Muscle layer of duodenum (tissue), 2 donors: ENCODE measurements at regions not wholly inside any gene's neighbourhood (a gene's known extent, or its start where the extent isn't known, plus 50 kb on each side); places are given as distances from the start of the nearest gene placed in this dataset.
"Not testable (repeated sequence)": the region's sequence is repeated elsewhere in the genome, so short reads cannot be mapped to it uniquely, and the experiment has no call there.

Experiments used
- H3K27ac ChIP-seq: one replicate; pipeline ENCODE4 v1.7.0; 2013; ENCODE audit warnings: mild to moderate bottlenecking, low read length
- H3K27me3 ChIP-seq: one replicate; pipeline ENCODE4 v1.7.0; 2013; ENCODE audit warnings: low read depth, mild to moderate bottlenecking, control low read depth, low read length
- H3K36me3 ChIP-seq, 2 donors: one replicate each; pipeline ENCODE4 v1.7.0; 2013; ENCODE audit warnings: low read length in 2 of 2, control low read depth in 1 of 2, mild to moderate bottlenecking in 1 of 2; ENCODE audit not compliant: insufficient read depth in 2 of 2, control insufficient read depth in 1 of 2
- H3K4me1 ChIP-seq, 2 donors: one replicate each; pipeline ENCODE4 v1.7.0; 2013; ENCODE audit warnings: low read length in 2 of 2, mild to moderate bottlenecking in 2 of 2, control low read depth in 1 of 2, moderate library complexity in 1 of 2; ENCODE audit not compliant: insufficient read depth in 2 of 2, control insufficient read depth in 1 of 2
- H3K4me3 ChIP-seq, 2 donors: one replicate each; pipeline ENCODE4 v1.7.0; 2013; ENCODE audit warnings: low read length in 2 of 2, low read depth in 1 of 2, mild to moderate bottlenecking in 1 of 2
- H3K9me3 ChIP-seq, 2 donors: one replicate each; pipeline ENCODE4 v1.7.0; 2013; ENCODE audit warnings: low read length in 2 of 2, control low read depth in 1 of 2, mild to moderate bottlenecking in 1 of 2; ENCODE audit not compliant: control insufficient read depth in 1 of 2
- donor health status: healthy.

DNA sequence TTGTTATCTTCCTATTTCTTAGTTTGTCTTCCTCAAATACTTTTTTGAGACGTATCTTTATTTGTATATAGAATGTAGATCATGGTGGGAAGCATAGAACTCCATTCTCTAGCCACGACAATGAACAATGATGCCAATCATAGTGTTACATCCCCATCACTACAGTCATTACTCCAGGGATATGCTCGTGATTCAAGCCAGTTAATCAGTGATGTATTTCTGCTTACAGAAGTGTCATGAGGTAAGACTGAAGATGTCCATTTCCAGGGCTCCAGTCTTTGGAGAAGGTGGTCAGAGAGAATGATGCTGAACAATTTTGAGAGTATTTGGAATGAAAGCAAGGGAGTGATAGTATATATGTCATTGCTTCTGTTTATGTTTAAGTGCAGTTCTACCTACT, 777.2 kb upstream of the TMEFF2 start:
- Histone ChIP-seq H3K27ac (no peak overlapping the region), H3K4me3 (no peak overlapping the region), H3K9me3 (no peaks in the 10 kb centered on the region), H3K27me3 (no peaks in the 10 kb centered on the region), H3K36me3 (no peaks in the 10 kb centered on the region), H3K4me1 (no peaks in the 10 kb centered on the region)

DNA sequence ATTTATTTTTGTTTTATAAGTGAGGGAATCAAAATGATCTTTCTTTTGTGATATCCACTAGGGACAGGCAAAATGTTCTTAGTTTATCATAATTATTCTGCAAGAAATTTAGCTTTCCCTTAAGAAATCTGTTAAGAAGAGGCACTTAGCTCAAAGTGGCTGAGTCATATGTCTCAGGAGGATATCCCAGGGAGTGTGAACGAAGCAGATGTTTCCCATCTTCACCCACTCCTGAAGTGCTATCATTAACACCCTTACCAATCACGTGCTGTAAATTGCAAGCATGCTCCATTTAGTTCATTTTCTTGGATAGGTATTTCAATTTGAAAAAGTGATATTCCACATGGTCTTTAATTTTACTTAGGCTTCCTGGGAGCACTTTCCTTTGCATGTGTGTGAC, 774.3 kb upstream of the TMEFF2 start:
- H3K4me1 ChIP-seq, result no peaks in the 10 kb centered on the region
- H3K9me3 ChIP-seq, result no peaks in the 10 kb centered on the region
- no peak overlapping the region for H3K27ac ChIP-seq
- H3K27me3 ChIP-seq, result no peaks in the 10 kb centered on the region
- H3K36me3 ChIP-seq, result no peaks in the 10 kb centered on the region
- H3K4me3 ChIP-seq, result no peak overlapping the region

DNA sequence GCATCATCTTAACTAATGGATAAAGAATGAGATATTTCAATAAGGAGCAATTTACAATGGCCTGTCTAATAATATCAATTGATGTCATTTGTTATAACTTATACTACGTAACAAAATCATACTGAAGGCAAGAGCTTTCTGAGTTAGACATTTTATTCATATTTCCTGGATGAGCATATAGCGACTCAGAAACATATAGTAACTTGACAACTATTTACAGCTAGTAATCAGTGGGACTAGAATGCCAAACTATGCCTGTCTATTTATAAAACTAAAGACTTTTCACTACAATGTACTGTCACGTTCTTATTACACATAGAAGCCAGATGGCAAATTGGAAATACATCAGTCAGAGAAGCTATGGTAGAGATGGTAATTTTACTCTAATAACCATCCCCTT, 766.2 kb upstream of the TMEFF2 start:
- Histone ChIP-seq H3K27me3 (no peaks in the 10 kb centered on the region), H3K36me3 (no peaks in the 10 kb centered on the region), H3K4me3 (no peak overlapping the region), H3K4me1 (no peaks in the 10 kb centered on the region), H3K27ac (no peak overlapping the region), H3K9me3 (no peaks in the 10 kb centered on the region)

DNA sequence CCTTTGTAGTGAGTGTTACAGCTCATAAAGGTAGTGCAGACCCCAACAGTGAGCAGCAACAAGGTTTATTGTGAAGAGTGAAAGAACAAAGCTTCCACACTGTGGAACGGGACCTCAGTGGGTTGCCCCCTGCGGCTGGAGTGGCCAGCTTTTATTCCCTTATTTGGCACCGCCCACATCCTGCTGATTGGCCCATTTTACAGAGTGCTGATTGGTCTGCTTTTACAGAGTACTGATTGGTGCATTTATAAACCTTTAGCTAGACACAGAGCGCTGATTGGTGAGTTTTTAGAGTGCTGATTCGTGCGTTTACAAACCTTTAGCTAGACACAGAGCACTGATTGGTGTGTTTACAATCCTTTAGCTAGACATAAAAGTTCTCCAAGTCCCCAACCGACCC, 763.9 kb upstream of the TMEFF2 start:
- not testable (repeated sequence) for H3K4me1 ChIP-seq, H3K27ac ChIP-seq, H3K9me3 ChIP-seq, H3K4me3 ChIP-seq, H3K27me3 ChIP-seq, H3K36me3 ChIP-seq

DNA sequence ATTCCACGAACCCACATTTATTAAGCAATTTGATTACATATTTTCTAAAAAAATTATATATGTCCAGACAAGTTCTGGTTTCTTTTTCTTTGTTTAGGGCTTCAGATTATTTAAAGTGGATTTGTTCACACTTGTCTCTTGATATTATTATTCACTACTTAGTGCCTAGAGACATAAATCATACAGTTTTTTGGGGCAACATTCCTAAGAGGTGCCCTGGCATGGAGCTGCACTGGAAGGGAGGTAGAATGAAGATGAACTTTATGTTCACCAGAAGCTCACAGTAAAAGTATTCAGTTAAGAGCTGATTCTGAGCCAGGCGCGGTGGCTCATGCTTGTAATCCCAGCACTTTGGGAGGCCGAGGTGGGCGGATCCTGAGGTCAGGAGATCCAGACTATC, 762.7 kb upstream of the TMEFF2 start:
- no peaks in the 10 kb centered on the region for H3K4me1 ChIP-seq
- H3K27ac ChIP-seq, result no peak overlapping the region
- no peaks in the 10 kb centered on the region for H3K9me3 ChIP-seq
- no peaks in the 10 kb centered on the region for H3K36me3 ChIP-seq
- H3K27me3 ChIP-seq, result no peaks in the 10 kb centered on the region
- H3K4me3 ChIP-seq, result no peak overlapping the region

DNA sequence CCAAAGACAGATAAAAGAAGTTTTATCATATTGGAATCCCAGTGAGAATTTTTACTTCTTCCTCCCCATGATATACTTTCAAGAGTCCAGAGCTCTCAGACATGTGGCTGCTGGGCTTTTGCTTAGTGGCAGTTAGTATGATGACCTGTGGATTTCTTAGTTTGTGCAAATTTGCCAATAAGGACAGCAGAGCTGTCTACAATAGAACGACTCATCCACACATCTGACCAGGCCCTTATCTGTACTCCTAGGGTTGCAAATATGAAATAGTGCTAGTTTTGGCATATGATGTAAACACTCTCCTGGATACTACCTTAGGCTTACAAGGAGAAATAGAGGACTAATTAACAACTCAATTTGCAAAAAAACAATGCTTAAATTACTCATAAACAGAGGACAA, 758.4 kb upstream of the TMEFF2 start:
- no peaks in the 10 kb centered on the region for H3K4me1 ChIP-seq

DNA sequence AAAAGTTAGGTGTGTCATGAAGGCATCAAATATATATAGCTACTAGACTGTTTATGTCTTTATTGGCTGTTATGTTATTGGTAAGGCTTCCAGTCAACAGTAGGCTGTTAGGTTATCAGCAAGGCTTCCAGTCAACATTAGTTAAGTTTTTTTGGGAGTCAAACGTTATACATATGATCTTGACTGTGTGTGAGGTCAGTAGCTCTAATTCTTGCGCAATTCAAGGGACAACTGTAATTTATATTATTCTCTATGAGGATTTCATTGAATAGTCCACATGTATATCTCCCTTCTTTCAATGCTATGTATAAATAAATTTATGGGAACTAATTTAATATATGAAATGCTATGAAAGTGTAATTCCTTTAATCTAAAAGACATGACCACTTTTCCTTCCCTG, 757.5 kb upstream of the TMEFF2 start:
- H3K36me3 ChIP-seq, result no peaks in the 10 kb centered on the region
- H3K4me1 ChIP-seq, result no peaks in the 10 kb centered on the region
- H3K27me3 ChIP-seq, result no peaks in the 10 kb centered on the region

More for the DNA sequence above, 758.4 kb upstream of the TMEFF2 start:
- Histone ChIP-seq H3K36me3 (no peaks in the 10 kb centered on the region), H3K27ac (no peak overlapping the region), H3K9me3 (no peaks in the 10 kb centered on the region), H3K27me3 (no peaks in the 10 kb centered on the region), H3K4me3 (no peak overlapping the region)

DNA sequence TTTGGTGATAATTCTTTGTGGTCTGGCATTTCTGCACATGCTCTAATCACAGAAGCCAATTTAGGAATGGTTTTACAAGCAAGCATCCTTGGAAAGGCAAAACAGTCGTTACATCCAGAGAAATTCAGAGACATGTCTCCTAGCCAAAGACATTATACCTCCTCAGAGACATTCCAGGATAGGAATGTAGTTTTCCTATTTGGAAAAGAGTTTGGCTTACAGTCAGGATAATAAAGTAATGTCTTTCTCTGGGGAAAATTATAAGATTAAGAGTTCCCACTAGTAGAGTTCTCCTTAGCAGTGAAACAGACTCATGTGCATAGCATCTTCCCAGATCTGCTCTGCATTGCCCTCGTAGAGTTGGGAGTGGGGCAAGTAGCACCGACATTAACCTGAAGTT, 753.6 kb upstream of the TMEFF2 start:
- no peaks in the 10 kb centered on the region for H3K27me3 ChIP-seq

More for the DNA sequence above, 757.5 kb upstream of the TMEFF2 start:
- H3K27ac ChIP-seq, result no peak overlapping the region
- H3K9me3 ChIP-seq, result no peaks in the 10 kb centered on the region
- H3K4me3 ChIP-seq, result no peak overlapping the region

DNA sequence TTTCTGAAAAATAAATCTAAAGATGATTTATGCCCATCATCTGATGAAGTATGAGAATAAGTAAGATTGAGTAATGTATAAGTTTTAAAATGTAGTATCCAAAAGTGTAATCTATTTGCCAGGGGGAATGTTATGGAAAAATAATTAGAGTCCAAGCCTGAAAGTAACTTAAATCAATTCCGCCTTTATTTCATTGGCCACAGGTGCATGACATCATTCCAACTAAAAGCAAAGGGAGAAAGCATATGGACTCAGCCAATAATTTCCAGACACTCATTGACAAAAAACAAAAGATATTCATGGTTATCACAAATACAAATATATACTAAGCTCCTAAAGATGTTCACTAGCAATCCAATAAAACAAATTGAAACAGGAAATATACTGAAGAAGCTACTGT, 752.6 kb upstream of the TMEFF2 start:
- Histone ChIP-seq H3K27ac (no peak overlapping the region), H3K9me3 (no peaks in the 10 kb centered on the region), H3K27me3 (no peaks in the 10 kb centered on the region), H3K36me3 (no peaks in the 10 kb centered on the region), H3K4me1 (no peaks in the 10 kb centered on the region), H3K4me3 (no peak overlapping the region)

More for the DNA sequence above, 753.6 kb upstream of the TMEFF2 start:
- Histone ChIP-seq H3K9me3 (no peaks in the 10 kb centered on the region), H3K36me3 (no peaks in the 10 kb centered on the region), H3K4me3 (no peak overlapping the region), H3K4me1 (no peaks in the 10 kb centered on the region), H3K27ac (no peak overlapping the region)

DNA sequence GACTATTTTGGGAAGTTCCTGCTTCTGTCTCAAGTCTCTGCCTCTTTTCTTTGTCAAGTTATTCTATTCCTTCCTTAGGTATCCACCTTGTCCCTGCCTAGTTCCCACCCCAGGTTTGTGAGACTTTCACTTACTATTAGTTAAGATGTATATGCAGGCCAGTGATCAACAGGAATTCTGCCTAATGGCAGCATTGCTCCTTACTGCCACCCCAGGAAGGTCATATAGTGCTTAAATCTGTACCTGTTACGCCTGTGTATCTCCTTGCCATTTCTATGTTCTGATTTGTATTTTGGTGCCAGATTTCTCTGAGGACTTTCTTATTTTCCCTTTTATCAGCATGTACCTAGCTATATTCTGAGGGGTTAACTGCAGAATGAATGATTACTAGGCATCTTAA, 746.0 kb upstream of the TMEFF2 start:
- H3K27me3 ChIP-seq, result no peaks in the 10 kb centered on the region
- H3K9me3 ChIP-seq, result no peaks in the 10 kb centered on the region
- H3K4me1 ChIP-seq, result no peaks in the 10 kb centered on the region
- no peak overlapping the region for H3K4me3 ChIP-seq
- H3K36me3 ChIP-seq, result no peaks in the 10 kb centered on the region
- no peak overlapping the region for H3K27ac ChIP-seq

DNA sequence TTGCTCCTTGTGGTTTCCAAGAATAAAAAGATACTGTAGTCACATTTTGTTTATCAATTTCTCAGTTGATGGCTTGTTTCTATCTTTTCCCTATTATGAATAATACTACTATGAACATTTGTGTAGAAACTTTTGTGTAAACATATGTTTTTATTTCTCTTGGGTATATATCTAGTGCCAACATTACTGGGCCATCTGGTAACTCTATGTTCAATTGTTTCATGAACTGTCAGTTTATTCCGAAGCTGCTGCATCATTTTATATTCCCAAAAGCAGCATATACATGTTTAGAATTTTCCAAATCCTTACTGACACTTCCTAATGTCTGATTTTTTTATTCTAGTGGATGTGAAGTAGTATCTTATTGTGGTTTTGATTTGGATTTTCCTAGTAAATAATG, 737.6 kb upstream of the TMEFF2 start:
- Histone ChIP-seq H3K27me3 (no peaks in the 10 kb centered on the region), H3K4me1 (no peaks in the 10 kb centered on the region), H3K4me3 (no peak overlapping the region), H3K36me3 (no peaks in the 10 kb centered on the region), H3K9me3 (no peaks in the 10 kb centered on the region), H3K27ac (no peak overlapping the region)

DNA sequence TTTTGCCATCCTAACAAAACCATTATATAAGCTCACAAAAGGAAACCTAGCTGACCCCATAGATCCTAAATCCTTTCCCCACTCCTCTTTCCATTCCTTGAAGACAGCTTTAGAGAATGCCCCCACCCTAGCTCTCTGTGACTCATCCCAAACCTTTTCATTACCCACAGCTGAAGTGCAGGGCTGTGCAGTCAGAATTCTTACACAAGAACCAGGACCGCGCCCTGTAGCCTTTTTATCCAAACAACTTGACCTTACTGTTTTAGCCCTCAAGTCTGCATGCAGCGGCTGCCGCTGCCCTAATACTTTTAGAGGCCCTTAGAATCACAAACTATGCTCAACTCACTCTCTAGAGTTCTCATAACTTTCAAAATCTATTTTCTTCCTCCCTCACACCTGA, 726.9 kb upstream of the TMEFF2 start:
- not testable (repeated sequence) for H3K36me3 ChIP-seq, H3K27me3 ChIP-seq, H3K9me3 ChIP-seq, H3K4me1 ChIP-seq, H3K27ac ChIP-seq, H3K4me3 ChIP-seq
